Coronary artery (tissue), 2 donors: ENCODE measurements at regions not wholly inside any gene's neighbourhood (a gene's known extent, or its start where the extent isn't known, plus 50 kb on each side); places are given as distances from the start of the nearest gene placed in this dataset.
"Not testable (repeated sequence)": the region's sequence is repeated elsewhere in the genome, so short reads cannot be mapped to it uniquely, and the experiment has no call there.

Source experiments
- DNase-seq: peaks from one replicate; pipeline ENCODE4 v3.0.0-alpha.2; 2017; ENCODE audit warnings: low spot score
- H3K27ac ChIP-seq, 2 donors: fragments of 200-600 bp; sonication (generic); one replicate each; pipeline ENCODE4 v1.5.1; 2016 to 2019
- H3K4me3 ChIP-seq: fragments of 200-600 bp; sonication (generic); 2 replicates; pipeline ENCODE4 v1.5.1; 2016; ENCODE audit warnings: mild to moderate bottlenecking, moderate library complexity
- TF ChIP-seq, protein P1 (sequence below): fragments of 200-600 bp; sonication (generic); IDR thresholded peaks from one replicate; pipeline ENCODE4 v1.5.1; 2019; ENCODE audit warnings: antibody characterized with exemption

DNA sequence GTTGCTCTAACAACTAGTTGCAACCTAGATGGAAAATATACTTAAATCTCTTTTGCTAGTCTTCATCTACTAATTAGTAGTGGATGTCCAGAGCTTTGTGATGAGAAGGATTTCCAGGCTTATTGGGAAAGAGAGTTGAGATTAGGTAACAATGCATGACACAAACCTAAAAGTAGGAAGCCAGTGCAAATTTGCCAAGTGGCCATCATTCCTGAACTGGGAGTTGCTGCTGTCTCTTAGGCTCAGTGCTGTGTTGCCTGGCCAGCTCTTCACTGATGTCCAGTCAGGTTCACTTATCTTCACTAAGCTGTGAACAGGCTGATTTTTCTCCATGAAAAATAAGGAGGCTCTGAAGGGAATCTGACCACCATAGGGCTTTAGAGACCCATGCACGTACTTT, 105.6 kb upstream of the AMOT start:
- DNase-seq, result no peak
- TF ChIP-seq, protein P1, sequence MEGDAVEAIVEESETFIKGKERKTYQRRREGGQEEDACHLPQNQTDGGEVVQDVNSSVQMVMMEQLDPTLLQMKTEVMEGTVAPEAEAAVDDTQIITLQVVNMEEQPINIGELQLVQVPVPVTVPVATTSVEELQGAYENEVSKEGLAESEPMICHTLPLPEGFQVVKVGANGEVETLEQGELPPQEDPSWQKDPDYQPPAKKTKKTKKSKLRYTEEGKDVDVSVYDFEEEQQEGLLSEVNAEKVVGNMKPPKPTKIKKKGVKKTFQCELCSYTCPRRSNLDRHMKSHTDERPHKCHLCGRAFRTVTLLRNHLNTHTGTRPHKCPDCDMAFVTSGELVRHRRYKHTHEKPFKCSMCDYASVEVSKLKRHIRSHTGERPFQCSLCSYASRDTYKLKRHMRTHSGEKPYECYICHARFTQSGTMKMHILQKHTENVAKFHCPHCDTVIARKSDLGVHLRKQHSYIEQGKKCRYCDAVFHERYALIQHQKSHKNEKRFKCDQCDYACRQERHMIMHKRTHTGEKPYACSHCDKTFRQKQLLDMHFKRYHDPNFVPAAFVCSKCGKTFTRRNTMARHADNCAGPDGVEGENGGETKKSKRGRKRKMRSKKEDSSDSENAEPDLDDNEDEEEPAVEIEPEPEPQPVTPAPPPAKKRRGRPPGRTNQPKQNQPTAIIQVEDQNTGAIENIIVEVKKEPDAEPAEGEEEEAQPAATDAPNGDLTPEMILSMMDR, result no peak
- H3K4me3 ChIP-seq, result no peak overlapping the region
- no peak overlapping the region for H3K27ac ChIP-seq

DNA sequence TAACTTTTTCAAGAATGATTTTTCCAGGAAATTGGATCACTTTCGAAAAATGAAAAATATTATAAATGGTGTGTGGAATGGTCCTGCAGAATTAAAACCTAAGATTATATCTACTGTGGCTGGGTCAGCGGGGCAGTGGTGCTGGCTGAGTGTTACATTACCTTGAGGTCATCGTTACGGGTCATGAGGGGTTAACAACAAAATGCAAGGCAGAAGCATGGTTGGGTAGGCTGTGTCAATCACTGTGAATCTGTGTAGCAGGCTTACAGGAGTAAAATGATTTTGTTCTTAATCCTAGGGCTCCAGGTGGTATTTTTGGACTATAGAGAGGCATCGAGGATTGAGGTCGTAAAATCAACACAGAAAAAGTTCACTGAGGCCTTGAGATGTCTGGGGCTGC, 105.2 kb upstream of the AMOT start:
- Histone ChIP-seq H3K27ac (no peak overlapping the region), H3K4me3 (no peak overlapping the region)
- TF ChIP-seq, protein P1, result no peak
- no peak for DNase-seq

DNA sequence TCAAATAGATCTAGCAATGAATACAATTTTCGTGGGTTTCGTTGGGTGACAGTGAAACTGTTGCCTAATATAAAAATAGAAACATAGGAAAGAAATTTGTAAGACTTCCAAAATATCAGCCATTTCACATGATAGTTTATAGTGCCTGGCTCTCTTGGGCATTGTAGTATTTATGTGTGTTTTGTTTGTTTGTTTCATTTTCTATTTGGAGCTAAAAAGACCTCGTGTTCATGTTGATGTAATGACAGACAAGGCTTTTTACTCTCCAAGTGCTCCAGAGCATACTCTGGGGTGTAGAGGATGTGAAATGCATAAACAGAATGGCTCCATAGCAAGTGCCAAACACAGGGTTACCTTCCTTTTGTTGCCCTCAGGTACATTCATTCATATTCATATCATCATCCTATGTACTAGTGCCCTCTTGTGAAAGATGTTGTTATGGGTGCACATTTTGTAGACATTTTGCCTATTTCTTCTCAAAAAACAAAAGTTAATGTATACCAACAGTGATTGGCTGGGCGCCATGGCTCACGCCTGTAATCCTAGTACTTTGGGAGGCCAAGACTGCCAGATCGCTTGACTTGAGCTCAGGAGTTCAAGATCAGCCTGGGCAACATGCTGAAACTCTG, 100.7 kb upstream of the AMOT start:
- Histone ChIP-seq H3K4me3 (peak overlapping the region; percentile 50), H3K27ac (no peak overlapping the region)
- no peak for DNase-seq
- TF ChIP-seq, protein P1, result no peak

DNA sequence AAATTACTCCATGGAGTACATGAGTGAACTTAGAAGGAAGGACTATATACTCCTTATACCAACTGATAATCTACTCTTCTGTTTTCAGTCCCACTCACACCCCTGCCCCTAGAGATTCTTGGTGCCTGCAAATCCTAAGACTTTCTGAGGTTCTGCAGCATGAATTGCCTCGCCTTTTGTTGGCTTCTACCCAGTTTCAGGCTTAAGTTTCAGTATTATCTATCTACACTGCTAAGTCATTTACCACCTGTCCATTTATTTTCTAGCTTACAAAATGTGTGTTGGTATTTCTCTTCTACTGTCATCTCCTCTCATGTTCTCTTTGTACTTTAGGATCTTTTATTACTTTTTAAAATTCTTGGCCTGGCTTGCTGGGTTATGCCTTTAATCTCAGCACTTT, 94.4 kb upstream of the AMOT start:
- TF ChIP-seq, protein P1, result no peak
- Histone ChIP-seq H3K27ac (no peak overlapping the region), H3K4me3 (no peak overlapping the region)
- DNase-seq, result no peak

DNA sequence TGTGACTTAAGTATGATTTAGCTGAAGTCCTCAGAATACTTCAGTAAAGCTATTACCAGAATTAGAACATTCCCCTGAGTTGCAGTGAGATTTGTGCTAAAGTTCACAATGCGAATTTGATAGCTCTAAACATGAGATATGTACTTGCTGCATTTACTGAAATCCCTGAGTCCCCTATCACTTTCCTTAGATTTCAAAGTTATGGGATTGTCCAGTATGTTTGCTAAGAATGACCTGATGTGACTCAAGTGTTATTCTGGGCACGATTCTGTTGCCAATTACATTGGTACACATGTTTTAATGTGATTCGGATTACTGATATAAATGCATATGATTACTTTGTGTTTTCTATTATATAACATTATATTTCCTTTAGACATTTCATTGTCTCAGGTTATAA, 91.3 kb upstream of the AMOT start:
- H3K4me3 ChIP-seq, result no peak overlapping the region
- TF ChIP-seq, protein P1, result no peak

DNA sequence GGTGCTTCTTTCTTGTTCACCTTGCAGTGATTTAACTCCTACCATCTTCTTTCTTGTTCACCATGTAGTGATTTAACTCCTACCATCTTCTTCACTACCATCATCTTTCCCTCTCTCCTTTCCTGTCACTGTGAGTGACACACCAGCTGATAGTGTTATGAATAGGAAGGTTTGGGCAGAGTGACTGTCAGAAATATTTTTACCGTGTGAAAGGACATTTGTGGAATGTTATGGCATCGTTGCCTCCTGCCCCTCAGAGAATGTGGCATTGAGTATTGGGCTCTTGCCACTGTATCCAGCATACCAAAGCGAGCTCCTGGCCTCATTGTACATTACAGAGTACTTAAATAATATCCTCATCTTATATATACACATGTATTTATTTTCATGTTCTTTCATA, 90.8 kb upstream of the AMOT start:
- no peak overlapping the region for H3K27ac ChIP-seq
- no peak overlapping the region for H3K4me3 ChIP-seq
- no peak for DNase-seq
- TF ChIP-seq, protein P1, result no peak

More for the DNA sequence above, 91.3 kb upstream of the AMOT start:
- no peak for DNase-seq
- no peak overlapping the region for H3K27ac ChIP-seq

DNA sequence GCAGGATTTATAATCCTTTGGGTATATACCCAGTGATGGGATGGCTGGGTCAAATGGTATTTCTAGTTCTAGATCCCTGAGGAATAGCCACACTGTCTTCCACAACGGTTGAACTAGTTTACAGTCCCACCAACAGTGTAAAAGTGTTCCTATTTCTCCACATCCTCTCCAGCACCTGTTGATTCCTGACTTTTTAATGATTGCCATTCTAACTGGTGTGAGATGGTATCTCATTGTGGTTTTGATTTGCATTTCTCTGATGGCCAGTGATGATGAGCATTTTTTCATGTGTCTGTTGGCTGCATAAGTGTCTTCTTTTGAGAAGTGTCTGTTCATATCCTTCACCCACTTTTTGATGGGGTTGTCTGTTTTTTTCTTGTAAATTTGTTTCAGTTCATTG, 82.8 kb upstream of the AMOT start:
- H3K27ac ChIP-seq, H3K4me3 ChIP-seq, DNase-seq: not testable (repeated sequence)
